H9 (cell line): ENCODE measurements at regions not wholly inside any gene's neighbourhood (a gene's known extent, or its start where the extent isn't known, plus 50 kb on each side); places are given as distances from the start of the nearest gene placed in this dataset.

Experiments
- DNase-seq: peaks from one replicate; pipeline ENCODE4 v3.0.0-alpha.2; 2017
- H2AFZ ChIP-seq: one replicate; pipeline ENCODE4 v1.6.1; 2013; ENCODE audit warnings: mild to moderate bottlenecking, low read length, control low read depth, moderate library complexity
- H2AK5ac ChIP-seq: 2 replicates; pipeline ENCODE4 v1.6.1; 2013; ENCODE audit warnings: low read length, control low read depth, mixed read lengths; ENCODE audit not compliant: insufficient read length
- H2BK120ac ChIP-seq: one replicate; pipeline ENCODE4 v1.6.1; 2013; ENCODE audit warnings: low read depth, mild to moderate bottlenecking, low read length, control low read depth, inconsistent platforms; ENCODE audit not compliant: poor library complexity, severe bottlenecking
- H2BK12ac ChIP-seq: 2 replicates; pipeline ENCODE4 v1.6.1; 2013; ENCODE audit warnings: low read length, control low read depth, mixed read lengths, low read depth; ENCODE audit not compliant: insufficient read length
- H2BK15ac ChIP-seq: 2 replicates; pipeline ENCODE4 v1.6.1; 2013; ENCODE audit warnings: low read depth, low read length, control low read depth
- H2BK20ac ChIP-seq: one replicate; pipeline ENCODE4 v1.6.1; 2013; ENCODE audit warnings: low read depth, mild to moderate bottlenecking, low read length, control low read depth, inconsistent platforms; ENCODE audit not compliant: poor library complexity, severe bottlenecking
- H2BK5ac ChIP-seq: 2 replicates; pipeline ENCODE4 v1.6.1; 2013; ENCODE audit warnings: low read length, control low read depth, mixed read lengths; ENCODE audit not compliant: insufficient read length
- H3K14ac ChIP-seq: 2 replicates; pipeline ENCODE4 v1.6.1; 2013; ENCODE audit warnings: low read length, control low read depth; ENCODE audit not compliant: insufficient read depth
- H3K18ac ChIP-seq: 2 replicates; pipeline ENCODE4 v1.6.1; 2013; ENCODE audit warnings: low read depth, mild to moderate bottlenecking, mixed read lengths, low read length, control low read depth; ENCODE audit not compliant: insufficient read length
- H3K23ac ChIP-seq: 2 replicates; pipeline ENCODE4 v1.6.1; 2013; ENCODE audit warnings: low read length, control low read depth, mixed read lengths, low read depth; ENCODE audit not compliant: insufficient read length
- H3K23me2 ChIP-seq: 2 replicates; pipeline ENCODE4 v1.6.1; 2013; ENCODE audit warnings: low read depth, mild to moderate bottlenecking, mixed read lengths, low read length, control low read depth; ENCODE audit not compliant: insufficient read length, poor library complexity, severe bottlenecking
- H3K27ac ChIP-seq: 2 replicates; pipeline ENCODE4 v1.5.1; 2013; ENCODE audit warnings: low read length, control low read depth, mixed read lengths, low read depth; ENCODE audit not compliant: insufficient read length
- H3K27me3 ChIP-seq: 2 replicates; pipeline ENCODE4 v1.6.1; 2013; ENCODE audit warnings: low read length, control low read depth, inconsistent platforms; ENCODE audit not compliant: insufficient read depth
- H3K4ac ChIP-seq: 2 replicates; pipeline ENCODE4 v1.6.1; 2013; ENCODE audit warnings: low read depth, mild to moderate bottlenecking, control low read depth, inconsistent platforms, low read length, moderate library complexity
- H3K4me1 ChIP-seq: 2 replicates; pipeline ENCODE4 v1.6.1; 2013; ENCODE audit warnings: low read length, control low read depth, inconsistent platforms; ENCODE audit not compliant: insufficient read depth
- H3K4me2 ChIP-seq: 2 replicates; pipeline ENCODE4 v1.6.1; 2013; ENCODE audit warnings: low read length, control low read depth, mixed read lengths; ENCODE audit not compliant: insufficient read length, insufficient read depth
- H3K56ac ChIP-seq: 2 replicates; pipeline ENCODE4 v1.6.1; 2013; ENCODE audit warnings: low read depth, mild to moderate bottlenecking, mixed read lengths, low read length, control low read depth; ENCODE audit not compliant: insufficient read length
- H3K79me1 ChIP-seq: 2 replicates; pipeline ENCODE4 v1.6.1; 2013; ENCODE audit warnings: low read depth, mild to moderate bottlenecking, moderate library complexity, low read length, control low read depth, inconsistent platforms; ENCODE audit not compliant: insufficient read depth, poor library complexity, severe bottlenecking
- H3K79me2 ChIP-seq: 2 replicates; pipeline ENCODE4 v1.6.1; 2013; ENCODE audit warnings: low read length, control low read depth, inconsistent platforms; ENCODE audit not compliant: insufficient read depth
- H3K9ac ChIP-seq: 2 replicates; pipeline ENCODE4 v1.6.1; 2013; ENCODE audit warnings: low read length, control low read depth, mixed read lengths; ENCODE audit not compliant: insufficient read length; ENCODE audit errors: extremely low read depth
- H3K9me3 ChIP-seq: one replicate; pipeline ENCODE4 v1.6.1; 2013; ENCODE audit warnings: low read depth, low read length, inconsistent platforms; ENCODE audit not compliant: control insufficient read depth
- H3T11ph ChIP-seq: one replicate; pipeline ENCODE4 v1.6.1; 2013; ENCODE audit warnings: mild to moderate bottlenecking, low read length, control low read depth, inconsistent platforms
- H4K20me1 ChIP-seq: one replicate; pipeline ENCODE4 v1.6.1; 2013; ENCODE audit not compliant: control insufficient read depth, insufficient read length, insufficient read depth
- H4K5ac ChIP-seq: 2 replicates; pipeline ENCODE4 v1.6.1; 2013; ENCODE audit warnings: low read depth, mild to moderate bottlenecking, mixed read lengths, low read length, control low read depth; ENCODE audit not compliant: insufficient read length
- H4K8ac ChIP-seq: replicated peaks from 2 replicates; pipeline ENCODE4 v1.6.1; 2013; ENCODE audit warnings: low read length, control low read depth, mixed read lengths, low read depth; ENCODE audit not compliant: insufficient read length
- H4K91ac ChIP-seq: 2 replicates; pipeline ENCODE4 v1.6.1; 2013; ENCODE audit warnings: low read depth, mild to moderate bottlenecking, moderate library complexity, mixed read lengths, low read length, control low read depth; ENCODE audit not compliant: insufficient read length
- H3K27ac Mint-ChIP-seq, 3 experiments: 2 replicates in 2 of 3; 3 replicates in 1 of 3; pipeline ENCODE4 v1.8.0; 2020 to 2021; ENCODE audit warnings: mixed read lengths in 3 of 3, mild to moderate bottlenecking in 1 of 3, moderate library complexity in 1 of 3
- H3K27me3 Mint-ChIP-seq: 2 replicates; pipeline ENCODE4 v1.8.0; 2021; ENCODE audit warnings: low read depth, mild to moderate bottlenecking, moderate library complexity, mixed read lengths
- H3K36me3 Mint-ChIP-seq, 3 experiments: 2 replicates in 2 of 3; 3 replicates in 1 of 3; pipeline ENCODE4 v1.8.0; 2020 to 2021; ENCODE audit warnings: low read depth in 3 of 3, mixed read lengths in 3 of 3; ENCODE audit not compliant: insufficient read depth in 1 of 3
- H3K4me1 Mint-ChIP-seq, 2 experiments: 2 replicates each; pipeline ENCODE4 v1.8.0; 2020; ENCODE audit warnings: mixed read lengths in 2 of 2
- H3K4me3 Mint-ChIP-seq, 2 experiments: 2 replicates in 1 of 2; 3 replicates in 1 of 2; pipeline ENCODE4 v1.8.0; 2020 to 2021; ENCODE audit warnings: mild to moderate bottlenecking in 2 of 2, mixed read lengths in 2 of 2, moderate library complexity in 1 of 2
- H3K9me3 Mint-ChIP-seq, 2 experiments: 2 replicates in 1 of 2; 3 replicates in 1 of 2; pipeline ENCODE4 v1.8.0; 2020; ENCODE audit warnings: mild to moderate bottlenecking in 2 of 2, mixed read lengths in 2 of 2, moderate library complexity in 1 of 2
- WGBS: extraction: QIAGEN DNeasy Blood & Tissue Kit; methylation state at CpG from one replicate; pipeline ENCODE4 v1.1.7; 2013; ENCODE audit warnings: missing lambda C conversion rate, low lambda C conversion rate, mixed read lengths; ENCODE audit not compliant: insufficient read length; ENCODE audit errors: extremely low coverage; 5-methylcytosine and 5-hydroxymethylcytosine counted together
- TF ChIP-seq, protein P1 (sequence below): fragments of 200-600 bp; sonication (generic); conservative IDR thresholded peaks from 3 replicates; pipeline ENCODE4 v1.8.0; 2021; ENCODE audit warnings: antibody characterized with exemption, mild to moderate bottlenecking

DNA sequence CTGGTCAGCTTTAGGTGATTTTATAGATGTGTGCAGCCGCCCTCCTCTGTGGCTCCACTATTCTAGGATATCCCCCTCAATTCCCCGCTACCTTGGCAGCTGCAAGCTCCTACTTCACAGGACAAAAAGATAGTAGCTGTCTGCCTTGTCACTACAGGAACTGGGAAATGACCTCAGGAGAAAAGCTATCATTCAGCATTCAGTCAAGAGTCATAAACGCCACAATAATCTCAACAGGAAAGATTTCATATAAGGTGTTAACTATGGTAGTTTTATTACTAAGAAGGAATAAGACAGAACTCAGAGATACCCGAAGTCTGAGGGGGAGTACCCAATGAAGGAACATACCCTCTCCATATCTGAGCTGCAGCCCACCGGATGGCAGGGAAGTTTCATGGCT is 63.9 kb downstream of the CRPPA start:
- no peak overlapping the region for H3T11ph ChIP-seq
- no peak overlapping the region for H3K56ac ChIP-seq
- H3K4me2 ChIP-seq, result no peak overlapping the region
- H2AK5ac ChIP-seq, result no peak overlapping the region
- no peak overlapping the region for H2AFZ ChIP-seq
- H3K14ac ChIP-seq, result no peak overlapping the region
- H3K4me1 ChIP-seq, result no peaks in the 10 kb centered on the region
- H3K79me2 ChIP-seq, result no peaks in the 10 kb centered on the region
- H3K18ac ChIP-seq, result no peak overlapping the region
- H3K9ac ChIP-seq, result no peak overlapping the region
- no peaks in the 10 kb centered on the region for H3K36me3 Mint-ChIP-seq
- TF ChIP-seq, protein P1, sequence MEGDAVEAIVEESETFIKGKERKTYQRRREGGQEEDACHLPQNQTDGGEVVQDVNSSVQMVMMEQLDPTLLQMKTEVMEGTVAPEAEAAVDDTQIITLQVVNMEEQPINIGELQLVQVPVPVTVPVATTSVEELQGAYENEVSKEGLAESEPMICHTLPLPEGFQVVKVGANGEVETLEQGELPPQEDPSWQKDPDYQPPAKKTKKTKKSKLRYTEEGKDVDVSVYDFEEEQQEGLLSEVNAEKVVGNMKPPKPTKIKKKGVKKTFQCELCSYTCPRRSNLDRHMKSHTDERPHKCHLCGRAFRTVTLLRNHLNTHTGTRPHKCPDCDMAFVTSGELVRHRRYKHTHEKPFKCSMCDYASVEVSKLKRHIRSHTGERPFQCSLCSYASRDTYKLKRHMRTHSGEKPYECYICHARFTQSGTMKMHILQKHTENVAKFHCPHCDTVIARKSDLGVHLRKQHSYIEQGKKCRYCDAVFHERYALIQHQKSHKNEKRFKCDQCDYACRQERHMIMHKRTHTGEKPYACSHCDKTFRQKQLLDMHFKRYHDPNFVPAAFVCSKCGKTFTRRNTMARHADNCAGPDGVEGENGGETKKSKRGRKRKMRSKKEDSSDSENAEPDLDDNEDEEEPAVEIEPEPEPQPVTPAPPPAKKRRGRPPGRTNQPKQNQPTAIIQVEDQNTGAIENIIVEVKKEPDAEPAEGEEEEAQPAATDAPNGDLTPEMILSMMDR, result no peak
- no peaks in the 10 kb centered on the region for H3K27me3 Mint-ChIP-seq
- H2BK5ac ChIP-seq, result no peak overlapping the region
- no peak for DNase-seq
- no peak overlapping the region for H2BK15ac ChIP-seq
- no peak overlapping the region for H3K27ac Mint-ChIP-seq
- WGBS, result no CpG with 5 or more reads among the region's 5 CpGs
- H3K27ac ChIP-seq, result no peak overlapping the region
- no peaks in the 10 kb centered on the region for H3K9me3 ChIP-seq
- H3K79me1 ChIP-seq, result no peaks in the 10 kb centered on the region
- H4K5ac ChIP-seq, result no peak overlapping the region
- H2BK120ac ChIP-seq, result no peak overlapping the region
- H3K9me3 Mint-ChIP-seq, result no peaks in the 10 kb centered on the region
- no peaks in the 10 kb centered on the region for H3K4me1 Mint-ChIP-seq
- no peak overlapping the region for H3K23ac ChIP-seq
- H3K4ac ChIP-seq, result no peak overlapping the region
- H3K23me2 ChIP-seq, result no peaks in the 10 kb centered on the region
- no peak overlapping the region for H3K4me3 Mint-ChIP-seq
- no peaks in the 10 kb centered on the region for H4K20me1 ChIP-seq
- H4K8ac ChIP-seq, result no peak overlapping the region
- H2BK12ac ChIP-seq, result no peak overlapping the region
- no peak overlapping the region for H2BK20ac ChIP-seq
- no peaks in the 10 kb centered on the region for H3K27me3 ChIP-seq
- no peak overlapping the region for H4K91ac ChIP-seq
